Retinal pigment epithelial cell (primary cell): ENCODE measurements at regions not wholly inside any gene's neighbourhood (a gene's known extent, or its start where the extent isn't known, plus 50 kb on each side); places are given as distances from the start of the nearest gene placed in this dataset.

Experiments used
- DNase-seq: peaks from one replicate; pipeline ENCODE4 v3.0.0-alpha.2; 2010; ENCODE audit warnings: low read depth
- H3K4me3 ChIP-seq: 2 replicates; pipeline ENCODE4 v1.5.1; 2011; ENCODE audit warnings: mild to moderate bottlenecking, low read length, control low read depth, moderate library complexity
- CTCF ChIP-seq: conservative IDR thresholded peaks from 2 replicates; pipeline ENCODE4 v1.5.1; 2011; ENCODE audit warnings: low read depth, low read length, control low read depth, inconsistent platforms

DNA sequence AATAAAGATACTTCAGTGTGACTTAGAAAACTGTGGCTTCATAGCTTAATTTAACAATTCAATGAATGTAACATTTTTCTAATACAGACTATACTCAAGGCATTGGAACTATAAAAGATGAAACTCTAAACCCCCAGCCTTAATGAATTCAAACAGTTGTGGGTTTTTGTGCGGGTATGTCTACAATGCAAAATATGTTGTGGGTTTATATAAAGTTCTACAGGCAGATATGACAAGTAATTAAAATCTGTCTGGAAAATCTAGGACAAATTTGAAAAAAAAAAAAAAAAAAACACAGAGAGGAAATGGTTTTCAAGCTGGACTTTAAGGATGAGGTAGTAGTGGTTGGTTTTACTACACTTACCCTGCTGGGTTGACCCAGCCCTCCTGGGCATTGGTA is 467.5 kb upstream of the TLE4 start:
- no peak overlapping the region for H3K4me3 ChIP-seq
- no peak for TF ChIP-seq CTCF
- DNase-seq = no peak

- peak; percentile 82 for DNase-seq
- TF ChIP-seq CTCF = no peak
- H3K4me3 ChIP-seq = no peak overlapping the region
These were observed 466.8 kb upstream of the TLE4 start for GRCh38 chr9:79104951-79105350.

GRCh38 chr9:79107911-79108676 is 463.7 kb upstream of the TLE4 start:
- DNase-seq = no peak
- TF ChIP-seq CTCF = no peak
- H3K4me3 ChIP-seq = no peak overlapping the region

DNA sequence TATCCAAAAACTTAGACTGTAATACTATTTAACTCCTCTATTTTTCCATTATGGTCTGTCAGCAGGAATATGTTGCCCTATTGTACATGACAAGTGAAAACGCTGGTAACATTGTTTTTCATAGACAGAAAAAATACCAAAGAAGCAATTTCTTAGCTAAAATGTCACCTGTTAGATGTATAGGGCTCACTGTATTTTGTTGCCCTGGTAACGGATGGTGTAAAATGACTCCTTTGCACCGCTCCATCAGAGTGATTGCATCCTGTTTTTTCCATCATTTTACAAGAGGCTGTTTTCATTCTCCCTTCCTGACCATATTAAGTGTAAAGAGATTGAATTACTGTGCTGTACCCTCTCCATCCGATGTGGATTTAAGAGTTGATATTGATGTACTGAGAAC is 460.1 kb upstream of the TLE4 start:
- DNase-seq = no peak
- no peak for TF ChIP-seq CTCF
- no peak overlapping the region for H3K4me3 ChIP-seq

- DNase-seq = no peak
- H3K4me3 ChIP-seq = no peak overlapping the region
- TF ChIP-seq CTCF = no peak
These were observed 456.6 kb upstream of the TLE4 start for GRCh38 chr9:79115176-79115575.

- TF ChIP-seq CTCF = peak; percentile 23
- DNase-seq = no peak
These were observed 455.7 kb upstream of the TLE4 start for GRCh38 chr9:79116041-79116440.

GRCh38 chr9:79116709-79117108 is 455.1 kb upstream of the TLE4 start:
- no peak overlapping the region for H3K4me3 ChIP-seq
- DNase-seq = no peak
- TF ChIP-seq CTCF = no peak

More at GRCh38 chr9:79116041-79116440, 455.7 kb upstream of the TLE4 start:
- H3K4me3 ChIP-seq = no peak overlapping the region
